Kidney (tissue), 13 donors: ENCODE measurements at regions not wholly inside any gene's neighbourhood (a gene's known extent, or its start where the extent isn't known, plus 50 kb on each side); places are given as distances from the start of the nearest gene placed in this dataset.
"Not testable (repeated sequence)": the region's sequence is repeated elsewhere in the genome, so short reads cannot be mapped to it uniquely, and the experiment has no call there.

Source experiments
- DNase-seq, 5 donors: peaks; one replicate each; pipeline ENCODE4 v3.0.0-alpha.2; 2013 to 2020
- FAIRE-seq: peaks from 2 replicates; lab custom pipeline; 2012; peaks lifted over from hg19 to GRCh38; lab: Jason Lieb, UNC
- H3K27ac ChIP-seq, 2 donors: one replicate each; pipeline ENCODE4 v1.7.0; 2013; ENCODE audit warnings: low read depth in 2 of 2, low read length in 2 of 2, inconsistent platforms in 1 of 2
- H3K27me3 ChIP-seq: one replicate; pipeline ENCODE4 v1.7.1; 2013; ENCODE audit warnings: low read length, inconsistent platforms; ENCODE audit not compliant: control insufficient read depth, insufficient read depth
- H3K36me3 ChIP-seq, 3 donors: one replicate each; pipeline versions ENCODE4 v1.7.0 to v1.7.1; 2013; ENCODE audit warnings: low read length in 3 of 3, control low read depth in 1 of 3, inconsistent platforms in 1 of 3; ENCODE audit not compliant: insufficient read depth in 3 of 3, control insufficient read depth in 2 of 3
- H3K4me1 ChIP-seq, 3 donors: one replicate each; pipeline versions ENCODE4 v1.7.0 to v1.7.1; 2013; ENCODE audit warnings: low read length in 3 of 3, inconsistent platforms in 1 of 3, low read depth in 1 of 3; ENCODE audit not compliant: control insufficient read depth in 2 of 3, insufficient read depth in 2 of 3
- H3K4me3 ChIP-seq, 3 donors: one replicate each; pipeline versions ENCODE4 v1.7.0 to v1.8.1; 2013; ENCODE audit warnings: low read length in 3 of 3, control low read depth in 1 of 3, inconsistent platforms in 1 of 3
- H3K9ac ChIP-seq, 3 donors: one replicate each; pipeline versions ENCODE4 v1.7.0 to v1.7.1; 2013; ENCODE audit warnings: low read length in 3 of 3, control low read depth in 1 of 3, inconsistent platforms in 1 of 3
- H3K9me3 ChIP-seq, 3 donors: one replicate each; pipeline versions ENCODE4 v1.7.0 to v1.7.1; 2013; ENCODE audit warnings: low read length in 3 of 3, control low read depth in 1 of 3, inconsistent platforms in 1 of 3; ENCODE audit not compliant: control insufficient read depth in 2 of 3, insufficient read depth in 1 of 3
- CTCF ChIP-seq: IDR thresholded peaks from 3 replicates; pipeline ENCODE4 v1.5.1; 2012; ENCODE audit warnings: mild to moderate bottlenecking, moderate library complexity, borderline replicate concordance; ENCODE audit not compliant: insufficient read depth; ENCODE audit errors: extremely low read depth
- intact Hi-C: fragments of 100-400 bp; cut with DNase I; formaldehyde crosslinking; loops from one replicate; pipeline ENCODE4 v1.11.1; 2022
- donor health status: control.
- donor health status: control.
- donor health status: control.
- donor health status: control.
- donor health status: control.
- donor health status: DM: yes; HTN: yes; CAD: no.
- donor health status: Normal renal cell carcinoma (clear cell type).

- intact Hi-C loops, result no loop called here
- Histone ChIP-seq H3K4me3 (no peak overlapping the region), H3K27ac (no peak overlapping the region), H3K9me3 (peaks cover 0 to 6% (median 0%) of the 10 kb centered on the region in 3 donors), H3K36me3 (no peaks in the 10 kb centered on the region), H3K27me3 (no peaks in the 10 kb centered on the region), H3K9ac (no peak overlapping the region), H3K4me1 (peaks cover 0 to 3% (median 0%) of the 10 kb centered on the region in 3 donors)
- FAIRE-seq (no peak), DNase-seq (no peak)
- no peak for TF ChIP-seq CTCF
Observed at GRCh38 chr3:11711876-11712275, 68.2 kb upstream of the VGLL4 start.

GRCh38 chr3:11709782-11710181 is 66.1 kb upstream of the VGLL4 start:
- no peak for DNase-seq
- Histone ChIP-seq H3K36me3 (no peaks in the 10 kb centered on the region), H3K4me3 (no peak overlapping the region), H3K9ac (no peak overlapping the region), H3K9me3 (peaks cover 0 to 6% (median 0%) of the 10 kb centered on the region in 3 donors), H3K27ac (no peak overlapping the region), H3K4me1 (peaks cover 0 to 3% (median 0%) of the 10 kb centered on the region in 3 donors), H3K27me3 (no peaks in the 10 kb centered on the region)
- no peak for TF ChIP-seq CTCF
- FAIRE-seq, result no peak
- intact Hi-C loops, result no loop called here

- H3K27ac ChIP-seq, H3K4me1 ChIP-seq, H3K9me3 ChIP-seq, FAIRE-seq, H3K27me3 ChIP-seq, H3K36me3 ChIP-seq, DNase-seq, H3K4me3 ChIP-seq, H3K9ac ChIP-seq, intact Hi-C loops: not testable (repeated sequence)
Observed at GRCh38 chr3:11707084-11707483, 63.4 kb upstream of the VGLL4 start.

- intact Hi-C loops, result no loop called here
- no peak overlapping the region for H3K27ac ChIP-seq
- no peak overlapping the region for H3K9ac ChIP-seq
- no peak overlapping the region for H3K4me3 ChIP-seq
- peaks cover 0 to 6% (median 0%) of the 10 kb centered on the region in 3 donors for H3K9me3 ChIP-seq
- peaks cover 0 to 2% (median 0%) of the 10 kb centered on the region in 3 donors for H3K36me3 ChIP-seq
- no peaks in the 10 kb centered on the region for H3K27me3 ChIP-seq
- DNase-seq (no peak), FAIRE-seq (no peak)
- H3K4me1 ChIP-seq, result no peaks in the 10 kb centered on the region
- no peak for TF ChIP-seq CTCF
Observed at GRCh38 chr3:11706604-11707003, 62.9 kb upstream of the VGLL4 start.
